ENCODE measurements at regions not wholly inside any gene's neighbourhood (a gene's known extent, or its start where the extent isn't known, plus 50 kb on each side); places are given as distances from the start of the nearest gene placed in this dataset.

GRCh38 chr5:68041293-68041692 lies 174.3 kb upstream of the PIK3R1 start:
- no peak for FAIRE-seq
- WGBS (ENCODE audit: missing lambda C conversion rate): 29% methylated on average over 8 of the region's 8 CpGs
- Histone ChIP-seq H3K9me3 (no peaks in the 10 kb centered on the region), H3K27ac (no peak overlapping the region), H3K4me2 (no peak overlapping the region), H3K4me3 (no peak overlapping the region), H3K4me1 (0 out of 3 replicates have a peak, but pooled peaks cover 3% of the 10 kb centered on the region)
- TF ChIP-seq ATOH8 (CRISPR knock-in tag; IDR thresholded peaks at IDR 0.05; ENCODE audit: low read depth) (no peak), POLR2A (IDR thresholded peaks at IDR 0.05; ENCODE audit: low read length) (no peak), NPAS2 (CRISPR knock-in tag; IDR thresholded peaks at IDR 0.05; ENCODE audit: borderline replicate concordance) (no peak), SMC3 (IDR thresholded peaks at IDR 0.05) (no peak), CHD2 (IDR thresholded peaks at IDR 0.05; ENCODE audit: low read length, partially characterized antibody) (no peak), ZFP36 (IDR thresholded peaks at IDR 0.05; ENCODE audit: borderline replicate concordance, partially characterized antibody) (no peak), NFE2L2 (conservative IDR thresholded peaks at IDR 0.05; ENCODE audit: low read length) (no peak), CHD4 (IDR thresholded peaks at IDR 0.05; ENCODE audit: borderline replicate concordance) (no peak), EHMT2 (IDR thresholded peaks at IDR 0.05; ENCODE audit: low read depth) (no peak), REST (IDR thresholded peaks at IDR 0.05) (no peak), MAFK (IDR thresholded peaks at IDR 0.05; ENCODE audit: partially characterized antibody) (no peak), TP53 (CRISPR knock-in tag; IDR thresholded peaks at IDR 0.05) (no peak), CBX2 (IDR thresholded peaks at IDR 0.05; ENCODE audit: borderline replicate concordance, low read depth) (no peak), JUNB (IDR thresholded peaks at IDR 0.05) (no peak), JUN (IDR thresholded peaks at IDR 0.05) (no peak), EHF (CRISPR knock-in tag; IDR thresholded peaks at IDR 0.05) (no peak), ZSCAN20 (CRISPR knock-in tag; IDR thresholded peaks at IDR 0.05) (no peak)
- no peak for DNase-seq (ENCODE audit: low read depth in 1 of 2, low spot score in 1 of 2)
- no peak for ATAC-seq
- ChIA-PET CTCF (no interaction called here), POLR2A (interaction anchor here (0.7 kb wide), 1 partner anchor 174 kb away, joined by 3 read pairs; no protein-coding TSS in a partner anchor)

GRCh38 chr5:68037546-68037945 lies 178.0 kb upstream of the PIK3R1 start:
- FAIRE-seq: no peak

More at GRCh38 chr5:68037546-68037945, 178.0 kb upstream of the PIK3R1 start:
- ChIA-PET POLR2A (interaction anchor here (1.0 kb wide), 1 partner anchor 178 kb away, joined by 3 read pairs; the partner anchor contains the start of gene PIK3R1), CTCF (no interaction called here)
- H3K4me1 ChIP-seq: no peaks in the 10 kb centered on the region
- H3K27ac ChIP-seq: no peak overlapping the region
- ATAC-seq (no peak), DNase-seq (ENCODE audit: low read depth in 1 of 2, low spot score in 1 of 2) (no peak)
- no peak overlapping the region for H3K4me2 ChIP-seq
- 37% methylated on average over 6 of the region's 6 CpGs for WGBS (ENCODE audit: missing lambda C conversion rate)
- no peak overlapping the region for H3K4me3 ChIP-seq
- TF ChIP-seq HEYL (CRISPR knock-in tag; IDR thresholded peaks at IDR 0.05) (no peak), BHLHE40 (IDR thresholded peaks at IDR 0.05; ENCODE audit: low read depth, low read length) (no peak), ELK1 (IDR thresholded peaks at IDR 0.05; ENCODE audit: low read depth, low read length) (no peak), CTCF (IDR thresholded peaks at IDR 0.05) (no peak), ZNF302 (CRISPR knock-in tag; IDR thresholded peaks at IDR 0.05) (no peak), HOXB5 (CRISPR knock-in tag; IDR thresholded peaks at IDR 0.05) (no peak), GATA3 (IDR thresholded peaks at IDR 0.05; ENCODE audit: borderline replicate concordance) (no peak), POLR2AphosphoS2 (conservative IDR thresholded peaks at IDR 0.05; ENCODE audit: low read length) (no peak), ZFP36 (IDR thresholded peaks at IDR 0.05; ENCODE audit: borderline replicate concordance, partially characterized antibody) (no peak), SMC3 (IDR thresholded peaks at IDR 0.05) (no peak), JUNB (IDR thresholded peaks at IDR 0.05) (no peak), HOXA7 (CRISPR knock-in tag; IDR thresholded peaks at IDR 0.05) (no peak), MAX (IDR thresholded peaks at IDR 0.05) (no peak), CBX8 (IDR thresholded peaks at IDR 0.05) (no peak), FOSL2 (IDR thresholded peaks at IDR 0.05) (no peak), FOSL2 (CRISPR knock-in tag; IDR thresholded peaks at IDR 0.05) (no peak)
- H3K9me3 ChIP-seq: no peaks in the 10 kb centered on the region
